ENCODE measurements at regions not wholly inside any gene's neighbourhood (a gene's known extent, or its start where the extent isn't known, plus 50 kb on each side); places are given as distances from the start of the nearest gene placed in this dataset.

GRCh38 chrX:134173541-134174272 lies 63.3 kb upstream of the CCDC160 start:
- no peak for DNase-seq

- no peak for DNase-seq
Observed at GRCh38 chrX:134174273-134174660, 62.7 kb upstream of the CCDC160 start.

GRCh38 chrX:134174859-134175258 lies 62.1 kb upstream of the CCDC160 start:
- no peak for DNase-seq

- DNase-seq: no peak
Observed at GRCh38 chrX:134177527-134177926, 59.5 kb upstream of the CCDC160 start.

- no peak for DNase-seq
Observed at GRCh38 chrX:134180601-134181274, 56.2 kb upstream of the CCDC160 start.

GRCh38 chrX:134181275-134181660 lies 55.7 kb upstream of the CCDC160 start:
- no peak for DNase-seq

- no peak for DNase-seq
Observed at GRCh38 chrX:134183665-134184064, 53.3 kb upstream of the CCDC160 start.

- DNase-seq: no peak
Observed at GRCh38 chrX:134184936-134185335, 52.0 kb upstream of the CCDC160 start.

- DNase-seq: peak in 1 of 2 experiments; percentile 66
Observed at GRCh38 chrX:134186362-134187121, 50.4 kb upstream of the CCDC160 start.

All from stimulated activated CD4-positive, alpha-beta T cell treated with anti-CD3 and anti-CD28 coated beads, Interleukin-4, amount 100 ng/mL, for 4 hours (primary cell).